ENCODE measurements at regions not wholly inside any gene's neighbourhood (a gene's known extent, or its start where the extent isn't known, plus 50 kb on each side); places are given as distances from the start of the nearest gene placed in this dataset.

- TF ChIP-seq CTCF (IDR thresholded peaks at IDR 0.05): no peak
- H3K4me3 ChIP-seq: no peak overlapping the region
Observed at GRCh38 chr6:92716638-92717037, 702.7 kb downstream of the EPHA7 start.

GRCh38 chr6:92715991-92716390 lies 703.4 kb downstream of the EPHA7 start:
- DNase-seq (ENCODE audit: low spot score): no peak
- no peak for TF ChIP-seq CTCF (IDR thresholded peaks at IDR 0.05)
- H3K27ac ChIP-seq: no peak overlapping the region
- no peak overlapping the region for H3K4me3 ChIP-seq

More at GRCh38 chr6:92716638-92717037, 702.7 kb downstream of the EPHA7 start:
- no peak overlapping the region for H3K27ac ChIP-seq
- no peak for DNase-seq (ENCODE audit: low spot score)

GRCh38 chr6:92714346-92714745 lies 705.0 kb downstream of the EPHA7 start:
- TF ChIP-seq CTCF (IDR thresholded peaks at IDR 0.05): no peak
- Histone ChIP-seq H3K4me3 (no peak overlapping the region), H3K27ac (no peak overlapping the region)
- DNase-seq (ENCODE audit: low spot score): no peak

- no peak for TF ChIP-seq CTCF (IDR thresholded peaks at IDR 0.05)
- DNase-seq (ENCODE audit: low spot score): no peak
- no peak overlapping the region for H3K4me3 ChIP-seq
- no peak overlapping the region for H3K27ac ChIP-seq
Observed at GRCh38 chr6:92710048-92710447, 709.3 kb downstream of the EPHA7 start.

- DNase-seq (ENCODE audit: low spot score): no peak
- Histone ChIP-seq H3K27ac (no peak overlapping the region), H3K4me3 (no peak overlapping the region)
- TF ChIP-seq CTCF (IDR thresholded peaks at IDR 0.05): no peak
Observed at GRCh38 chr6:92708945-92709344, 710.4 kb downstream of the EPHA7 start.

- Histone ChIP-seq H3K4me3 (no peak overlapping the region), H3K27ac (no peak overlapping the region)
- no peak for TF ChIP-seq CTCF (IDR thresholded peaks at IDR 0.05)
- DNase-seq (ENCODE audit: low spot score): no peak
Observed at GRCh38 chr6:92708270-92708669, 711.1 kb downstream of the EPHA7 start.

- no peak for DNase-seq (ENCODE audit: low spot score)
- H3K4me3 ChIP-seq: no peak overlapping the region
- TF ChIP-seq CTCF (IDR thresholded peaks at IDR 0.05): no peak
Observed at GRCh38 chr6:92706976-92707375, 712.4 kb downstream of the EPHA7 start.

More at GRCh38 chr6:92706976-92707375, 712.4 kb downstream of the EPHA7 start:
- no peak overlapping the region for H3K27ac ChIP-seq
